Stomach (tissue), 8 donors: ENCODE measurements at regions not wholly inside any gene's neighbourhood (a gene's known extent, or its start where the extent isn't known, plus 50 kb on each side); places are given as distances from the start of the nearest gene placed in this dataset.

Source experiments
- DNase-seq, 2 donors: peaks; one replicate each; pipeline versions ENCODE4 v3.0.0 to v3.0.0-alpha.2; 2013 to 2019
- H3K27ac ChIP-seq, 5 donors: fragments of 200-600 bp in 4 of 5; sonication (generic) in 4 of 5; one replicate each; pipeline ENCODE4 v1.5.1; 2013 to 2019; ENCODE audit warnings: mild to moderate bottlenecking in 1 of 5, moderate library complexity in 1 of 5
- H3K27me3 ChIP-seq, 3 donors: fragments of 200-600 bp; sonication (generic); one replicate each; pipeline ENCODE4 v1.5.1; 2017 to 2019; ENCODE audit warnings: mixed run types in 1 of 3
- H3K36me3 ChIP-seq, 4 donors: fragments of 200-600 bp; sonication (generic); 1 replicate in 3 of 4; 2 replicates in 1 of 4; pipeline ENCODE4 v1.5.1; 2016 to 2019
- H3K4me1 ChIP-seq, 4 donors: fragments of 200-600 bp; sonication (generic); one replicate each; pipeline ENCODE4 v1.5.1; 2016 to 2019
- H3K4me3 ChIP-seq, 4 donors: fragments of 200-600 bp; sonication (generic) in 3 of 4; one replicate each; pipeline ENCODE4 v1.5.1; 2016 to 2019; ENCODE audit warnings: mild to moderate bottlenecking in 1 of 4
- H3K9me3 ChIP-seq, 4 donors: fragments of 200-600 bp; sonication (generic); one replicate each; pipeline ENCODE4 v1.5.1; 2016 to 2019
- EP300 ChIP-seq: sonication (generic); formaldehyde crosslinking; IDR thresholded peaks from one replicate; pipeline ENCODE4 v1.6.1; 2017; ENCODE audit warnings: antibody characterized with exemption
- POLR2A ChIP-seq, 4 donors: fragments of 450-650 bp; IDR thresholded peaks; one replicate each; pipeline ENCODE4 v1.6.1; 2016; ENCODE audit warnings: antibody characterized with exemption in 4 of 4, control low read depth in 2 of 4, mild to moderate bottlenecking in 1 of 4, moderate library complexity in 1 of 4
- POLR2AphosphoS5 ChIP-seq, 3 donors: sonication (generic); formaldehyde crosslinking; IDR thresholded peaks; one replicate each; pipeline ENCODE4 v1.6.1; 2016; ENCODE audit warnings: antibody characterized with exemption in 3 of 3
- WGBS, 5 donors: extraction: QIAGEN DNeasy Blood & Tissue Kit in 3 of 5; methylation state at CpG; one replicate each; pipeline versions ENCODE4 v1.1.5 to v1.1.7; 2013 to 2018; 5-methylcytosine and 5-hydroxymethylcytosine counted together
- intact Hi-C: fragments of 100-400 bp; cut with DNase I; formaldehyde crosslinking; loops from one replicate; pipeline ENCODE4 v1.15.1; 2023; ENCODE audit warnings: low total_unique reads
- TF ChIP-seq, protein P1 (sequence below), 7 experiments: fragments of 450-650 bp in 4 of 7; fragments of 200-600 bp in 3 of 7; sonication (generic) in 3 of 7; IDR thresholded peaks; one replicate each; pipeline ENCODE4 v1.5.1; 2016 to 2019; ENCODE audit warnings: antibody characterized with exemption in 7 of 7, control low read depth in 2 of 7, mild to moderate bottlenecking in 1 of 7
- donor health status: healthy with polysubstance abuse.
- donor health status: Bipolar disorder and iron deficiency.
- donor health status: healthy.

DNA sequence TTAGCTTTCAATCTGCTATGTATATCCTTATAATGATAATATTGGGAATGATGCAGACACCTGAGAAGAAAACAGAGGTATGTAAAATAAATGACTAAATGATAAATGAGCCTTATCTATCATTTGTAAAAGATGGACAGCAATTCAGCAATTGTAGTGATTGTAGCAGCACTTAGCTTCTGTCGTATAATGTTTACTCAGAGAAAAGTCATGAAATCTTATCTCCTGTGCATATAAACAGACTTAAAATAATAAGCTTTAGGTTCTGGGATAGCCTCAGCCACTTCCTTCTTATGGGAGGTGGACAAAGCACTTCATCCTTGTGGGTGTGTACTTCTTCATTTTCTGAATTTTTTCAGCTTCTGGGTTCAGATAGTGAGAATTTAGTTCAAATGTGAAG is 324.8 kb upstream of the MAP3K7 start:
- no peaks in the 10 kb centered on the region for H3K27me3 ChIP-seq
- no peak overlapping the region for H3K27ac ChIP-seq
- DNase-seq, result no peak
- no peaks in the 10 kb centered on the region for H3K36me3 ChIP-seq
- intact Hi-C loops, result no loop called here
- H3K9me3 ChIP-seq, result peaks cover 0 to 9% (median 0%) of the 10 kb centered on the region in 4 donors
- H3K4me3 ChIP-seq, result no peak overlapping the region
- 0 to 36% (median 23%) methylated on average over 1 of the region's 1 CpG for WGBS, 5 donors
- no peaks in the 10 kb centered on the region for H3K4me1 ChIP-seq
- TF ChIP-seq, protein P1, sequence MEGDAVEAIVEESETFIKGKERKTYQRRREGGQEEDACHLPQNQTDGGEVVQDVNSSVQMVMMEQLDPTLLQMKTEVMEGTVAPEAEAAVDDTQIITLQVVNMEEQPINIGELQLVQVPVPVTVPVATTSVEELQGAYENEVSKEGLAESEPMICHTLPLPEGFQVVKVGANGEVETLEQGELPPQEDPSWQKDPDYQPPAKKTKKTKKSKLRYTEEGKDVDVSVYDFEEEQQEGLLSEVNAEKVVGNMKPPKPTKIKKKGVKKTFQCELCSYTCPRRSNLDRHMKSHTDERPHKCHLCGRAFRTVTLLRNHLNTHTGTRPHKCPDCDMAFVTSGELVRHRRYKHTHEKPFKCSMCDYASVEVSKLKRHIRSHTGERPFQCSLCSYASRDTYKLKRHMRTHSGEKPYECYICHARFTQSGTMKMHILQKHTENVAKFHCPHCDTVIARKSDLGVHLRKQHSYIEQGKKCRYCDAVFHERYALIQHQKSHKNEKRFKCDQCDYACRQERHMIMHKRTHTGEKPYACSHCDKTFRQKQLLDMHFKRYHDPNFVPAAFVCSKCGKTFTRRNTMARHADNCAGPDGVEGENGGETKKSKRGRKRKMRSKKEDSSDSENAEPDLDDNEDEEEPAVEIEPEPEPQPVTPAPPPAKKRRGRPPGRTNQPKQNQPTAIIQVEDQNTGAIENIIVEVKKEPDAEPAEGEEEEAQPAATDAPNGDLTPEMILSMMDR (IDR thresholded peaks at IDR 0.05), result no peak
- TF ChIP-seq POLR2AphosphoS5 (IDR thresholded peaks at IDR 0.05), result no peak
- TF ChIP-seq EP300, result no peak
- TF ChIP-seq POLR2A (IDR thresholded peaks at IDR 0.05), result no peak

DNA sequence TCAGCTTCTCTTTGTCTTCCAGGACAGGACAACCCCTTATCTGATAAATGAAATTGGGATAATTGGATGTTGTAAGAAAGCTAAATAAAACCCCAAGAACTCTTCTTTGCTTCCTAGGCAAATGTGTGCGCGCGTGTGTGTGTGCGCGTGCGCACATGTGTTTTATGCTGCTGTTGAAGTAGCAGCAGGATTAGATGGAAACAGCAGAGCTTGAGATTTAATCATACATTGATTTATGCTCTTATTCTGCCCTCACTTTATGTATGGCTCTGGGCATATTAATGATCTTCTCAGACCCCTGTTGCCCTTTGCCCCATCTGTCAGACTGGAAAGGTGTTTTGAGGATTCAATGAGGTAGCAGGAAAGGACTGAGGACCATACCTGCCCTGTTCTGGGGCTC is 324.0 kb upstream of the MAP3K7 start:
- no peaks in the 10 kb centered on the region for H3K4me1 ChIP-seq
- no peak for DNase-seq
- H3K36me3 ChIP-seq, result no peaks in the 10 kb centered on the region
- no peak for TF ChIP-seq EP300
- TF ChIP-seq, protein P1 (IDR thresholded peaks at IDR 0.05), result no peak
- TF ChIP-seq POLR2A (IDR thresholded peaks at IDR 0.05), result no peak
- WGBS, 5 donors, result 86 to 99% (median 97%) methylated on average over 6 of the region's 6 CpGs
- peaks cover 0 to 9% (median 0%) of the 10 kb centered on the region in 4 donors for H3K9me3 ChIP-seq
- intact Hi-C loops, result no loop called here
- no peaks in the 10 kb centered on the region for H3K27me3 ChIP-seq
- H3K27ac ChIP-seq, result no peak overlapping the region
- no peak overlapping the region for H3K4me3 ChIP-seq

DNA sequence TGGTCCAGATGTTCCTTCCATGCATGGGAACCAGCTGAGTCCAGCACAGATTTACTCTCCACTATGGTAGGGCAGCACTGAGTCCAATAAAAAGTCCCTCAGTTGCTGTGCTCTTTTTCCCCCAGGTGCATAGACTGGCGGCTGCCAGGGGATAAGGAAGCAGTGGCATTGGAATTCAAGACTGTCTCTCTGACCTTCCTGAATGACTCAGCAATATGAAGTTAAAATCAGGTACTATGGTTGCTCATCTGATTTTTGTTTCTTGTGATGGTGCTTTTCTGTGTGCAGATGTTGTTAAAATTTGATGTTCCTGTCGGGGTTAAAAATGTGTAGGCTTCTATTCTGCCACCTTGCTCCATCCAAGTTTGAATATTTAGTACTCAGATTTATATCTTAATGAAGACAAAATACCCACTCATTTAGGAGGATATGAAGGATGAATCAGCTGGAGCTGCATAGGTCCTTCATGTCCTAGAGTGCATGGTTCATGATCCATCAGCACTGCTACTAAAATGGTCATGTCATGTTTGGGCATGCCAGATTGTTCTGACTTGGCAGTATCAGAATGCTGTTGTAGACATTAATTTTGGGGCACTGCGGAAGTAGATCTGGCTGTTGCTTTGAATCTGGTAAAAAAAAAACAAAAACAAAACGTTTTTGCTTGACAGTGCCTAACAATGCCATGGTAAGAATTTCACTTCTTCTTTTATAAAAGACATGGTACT is 321.2 kb upstream of the MAP3K7 start:
- no peak for TF ChIP-seq POLR2A (IDR thresholded peaks at IDR 0.05)
- WGBS, 5 donors, result 65 to 74% (median 70%) methylated on average over 4 of the region's 4 CpGs
- no peaks in the 10 kb centered on the region for H3K36me3 ChIP-seq
- no peaks in the 10 kb centered on the region for H3K9me3 ChIP-seq
- H3K4me1 ChIP-seq, result no peaks in the 10 kb centered on the region
- no peaks in the 10 kb centered on the region for H3K27me3 ChIP-seq
- intact Hi-C loops, result no loop called here
- no peak overlapping the region for H3K4me3 ChIP-seq
- DNase-seq, result no peak
- no peak overlapping the region for H3K27ac ChIP-seq

DNA sequence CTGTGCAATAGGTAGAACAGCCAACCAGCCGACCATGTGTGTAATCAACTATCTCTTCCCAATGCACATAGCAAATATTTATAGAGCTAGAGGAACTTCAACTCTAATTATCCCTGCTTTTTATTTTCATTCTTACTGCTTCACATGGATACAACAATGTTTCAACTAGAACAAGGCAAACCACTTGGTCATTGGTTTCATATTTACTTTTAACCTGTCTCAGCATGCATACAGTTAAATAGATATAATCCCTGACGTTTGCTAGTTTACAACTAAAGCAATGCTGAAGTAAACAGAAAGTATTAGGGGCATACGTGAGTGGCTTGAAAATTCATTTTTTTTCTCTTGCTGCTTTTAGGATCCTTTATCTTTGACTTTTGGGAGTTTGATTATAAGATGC is 318.5 kb upstream of the MAP3K7 start:
- no peaks in the 10 kb centered on the region for H3K9me3 ChIP-seq
- intact Hi-C loops, result no loop called here
- no peak overlapping the region for H3K4me3 ChIP-seq
- no peak for DNase-seq
- H3K36me3 ChIP-seq, result no peaks in the 10 kb centered on the region
- TF ChIP-seq EP300, result no peak
- TF ChIP-seq POLR2A (IDR thresholded peaks at IDR 0.05), result no peak
- no peak for TF ChIP-seq POLR2AphosphoS5 (IDR thresholded peaks at IDR 0.05)
- TF ChIP-seq, protein P1 (IDR thresholded peaks at IDR 0.05), result no peak
- no peaks in the 10 kb centered on the region for H3K27me3 ChIP-seq
- no peaks in the 10 kb centered on the region for H3K4me1 ChIP-seq
- no peak overlapping the region for H3K27ac ChIP-seq
- 26 to 38% (median 32%) methylated on average over 3 of the region's 3 CpGs for whole genome bisulfite sequencing, 5 donors

DNA sequence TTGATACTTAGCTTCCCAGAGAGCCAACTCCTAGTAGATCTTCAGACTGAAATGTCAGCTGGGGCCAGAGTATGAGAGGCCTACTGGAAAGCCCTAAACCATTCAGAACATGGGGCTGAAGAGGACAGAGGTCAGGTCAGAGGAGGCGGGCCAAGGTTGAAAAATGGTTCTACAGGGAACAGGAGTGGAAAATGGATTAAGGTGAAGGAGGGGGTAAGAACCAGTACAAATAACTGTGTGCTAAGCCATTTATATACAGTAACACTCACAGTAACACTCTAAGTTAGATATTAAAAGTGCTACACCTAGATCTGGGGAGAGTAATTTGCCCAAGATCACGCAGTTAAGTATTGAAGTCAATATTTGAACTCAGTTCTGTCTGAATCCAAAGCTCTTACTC is 313.2 kb upstream of the MAP3K7 start:
- no peaks in the 10 kb centered on the region for H3K36me3 ChIP-seq
- H3K27ac ChIP-seq, result no peak overlapping the region
- H3K4me1 ChIP-seq, result no peaks in the 10 kb centered on the region
- no peak for DNase-seq
- intact Hi-C loops, result no loop called here
- TF ChIP-seq EP300 (no peak), POLR2A (IDR thresholded peaks at IDR 0.05) (no peak), POLR2AphosphoS5 (IDR thresholded peaks at IDR 0.05) (no peak)
- TF ChIP-seq, protein P1 (IDR thresholded peaks at IDR 0.05), result no peak
- H3K4me3 ChIP-seq, result no peak overlapping the region
- H3K9me3 ChIP-seq, result no peaks in the 10 kb centered on the region
- WGBS, 5 donors, result 73 to 85% (median 82%) methylated on average over 2 of the region's 2 CpGs
- H3K27me3 ChIP-seq, result no peaks in the 10 kb centered on the region
